GM21381 (cell line): ENCODE measurements at regions not wholly inside any gene's neighbourhood (a gene's known extent, or its start where the extent isn't known, plus 50 kb on each side); places are given as distances from the start of the nearest gene placed in this dataset.
"Not testable (repeated sequence)": the region's sequence is repeated elsewhere in the genome, so short reads cannot be mapped to it uniquely, and the experiment has no call there.

Experiments
- ATAC-seq: cut with Tn5 transposase; IDR thresholded peaks from one replicate; pipeline ENCODE4 v1.9.1; 2021; ENCODE audit warnings: mild to moderate bottlenecking, moderate library complexity; ENCODE audit not compliant: unreplicated experiment

- ATAC-seq, result no peak
These were observed 140.8 kb upstream of the SLC35G4 start for GRCh38 chr18:11468617-11469016.

DNA sequence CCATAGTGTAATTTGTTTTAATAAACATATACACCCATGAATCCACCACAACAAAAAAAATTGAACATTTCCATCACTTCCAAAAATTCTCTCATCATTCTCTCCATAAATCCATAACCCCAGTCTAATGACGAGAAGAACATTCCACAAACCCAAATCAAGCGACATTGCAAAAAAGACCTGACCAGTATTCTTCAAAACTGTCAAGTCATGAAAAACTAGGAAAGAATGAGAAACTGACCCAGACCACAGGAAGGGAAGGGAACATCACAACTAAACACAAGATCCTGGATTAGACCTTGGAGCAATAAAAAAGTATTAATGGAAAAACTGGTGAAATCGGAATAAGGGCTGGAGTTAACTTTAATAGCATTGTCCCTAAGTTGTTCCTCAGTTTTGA is 141.3 kb upstream of the SLC35G4 start:
- no peak for ATAC-seq

GRCh38 chr18:11467611-11468010 is 141.8 kb upstream of the SLC35G4 start:
- ATAC-seq, result no peak

DNA sequence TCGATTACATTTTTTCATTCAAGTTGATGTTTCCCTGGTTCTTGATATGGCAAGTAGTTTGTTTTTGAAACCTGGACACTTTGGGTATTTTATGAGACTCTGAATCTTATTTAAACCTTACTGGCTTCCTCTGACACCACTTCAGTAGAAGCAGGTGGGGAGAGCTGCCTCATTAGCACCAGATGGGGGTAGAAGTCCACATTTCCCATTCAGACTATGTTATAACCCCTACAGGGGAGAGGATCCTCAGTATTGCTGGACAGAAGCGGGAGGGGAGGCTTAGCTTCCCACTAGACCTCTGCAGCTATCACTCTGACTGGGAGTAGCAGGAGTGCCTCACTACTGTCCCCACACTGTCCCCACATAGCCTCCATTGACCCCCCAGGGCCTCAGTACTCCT is 145.3 kb upstream of the SLC35G4 start:
- no peak for ATAC-seq

- no peak for ATAC-seq
These were observed 150.9 kb upstream of the SLC35G4 start for GRCh38 chr18:11458447-11458846.

GRCh38 chr18:11457853-11458252 is 151.5 kb upstream of the SLC35G4 start:
- not testable (repeated sequence) for ATAC-seq

GRCh38 chr18:11454040-11454439 is 155.4 kb upstream of the SLC35G4 start:
- no peak for ATAC-seq

DNA sequence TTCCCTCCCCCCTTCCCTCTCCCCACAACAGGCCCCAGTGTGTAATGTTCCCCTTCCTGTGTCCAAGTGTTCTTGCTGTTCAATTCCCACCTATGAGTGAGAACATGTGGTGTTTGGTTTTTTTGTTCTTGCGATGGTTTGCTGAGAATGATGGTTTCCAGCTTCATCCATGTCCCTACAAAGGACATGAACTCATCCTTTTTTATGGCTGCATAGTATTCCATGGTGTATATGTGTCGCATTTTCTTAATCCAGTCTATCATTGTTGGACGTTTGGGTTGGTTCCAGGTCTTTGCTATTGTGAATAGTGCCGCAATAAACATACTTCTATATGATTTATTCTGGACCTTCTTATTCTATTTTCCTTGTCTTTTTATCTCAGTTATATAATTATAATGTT is 165.2 kb upstream of the SLC35G4 start:
- ATAC-seq, result not testable (repeated sequence)

DNA sequence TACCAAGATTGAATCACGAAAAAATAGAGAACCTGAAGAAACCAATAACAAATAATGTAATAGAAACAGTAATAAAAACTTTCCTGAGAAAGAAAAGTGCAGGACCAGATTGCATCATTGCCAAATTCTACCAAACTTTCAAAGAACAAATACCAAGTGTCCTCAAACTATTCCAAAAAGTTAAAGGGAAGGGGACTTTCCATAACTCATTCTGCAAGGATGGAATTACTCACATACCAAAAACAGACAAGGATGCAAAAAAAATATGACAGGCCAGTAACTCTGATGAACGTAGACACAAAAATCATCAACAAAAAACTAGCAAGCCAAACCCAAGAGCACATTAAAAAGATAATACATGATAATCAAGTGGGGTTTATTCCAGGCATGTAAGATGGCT is 172.3 kb upstream of the SLC35G4 start:
- no peak for ATAC-seq

GRCh38 chr18:11432360-11432811 is 177.0 kb upstream of the SLC35G4 start:
- no peak for ATAC-seq

DNA sequence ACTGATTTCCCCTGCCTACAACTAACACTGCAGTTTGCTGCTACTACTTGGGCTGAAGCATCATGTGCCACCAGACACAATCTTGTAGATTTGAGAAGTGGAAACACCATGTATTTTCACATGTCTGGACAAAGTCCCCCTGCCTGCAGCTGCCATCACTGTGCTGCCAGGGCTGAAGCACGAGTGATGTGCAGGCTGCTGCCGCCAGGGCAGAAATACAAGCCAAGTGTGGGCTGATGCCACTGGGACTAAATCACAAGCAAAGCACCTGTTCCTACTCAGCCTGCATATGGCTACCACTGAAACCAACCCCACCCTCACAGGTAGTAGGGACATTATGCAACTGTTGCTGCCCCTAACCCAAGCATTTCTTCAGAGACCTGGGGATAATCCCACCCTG is 179.5 kb upstream of the SLC35G4 start:
- no peak for ATAC-seq

DNA sequence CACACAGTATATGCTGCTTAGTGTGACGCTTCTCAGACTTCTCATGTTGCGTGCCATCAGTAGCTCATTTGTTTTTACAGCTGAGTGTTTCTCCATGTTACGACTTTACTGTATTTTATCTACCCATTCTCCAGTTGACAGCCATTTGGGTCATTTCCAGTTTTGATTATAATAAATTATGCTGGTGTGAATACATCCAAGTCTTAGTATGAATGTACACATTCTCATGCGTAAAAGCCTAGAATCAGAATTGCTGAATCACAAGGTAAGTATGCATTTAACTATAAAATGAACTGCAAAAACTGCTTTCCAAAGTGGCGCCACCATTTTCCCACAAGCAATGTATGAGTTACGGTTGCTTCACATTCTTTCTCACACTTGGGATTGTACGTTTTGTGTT is 184.2 kb upstream of the SLC35G4 start:
- ATAC-seq, result no peak

- ATAC-seq, result no peak
These were observed 190.1 kb upstream of the SLC35G4 start for GRCh38 chr18:11419338-11419737.

DNA sequence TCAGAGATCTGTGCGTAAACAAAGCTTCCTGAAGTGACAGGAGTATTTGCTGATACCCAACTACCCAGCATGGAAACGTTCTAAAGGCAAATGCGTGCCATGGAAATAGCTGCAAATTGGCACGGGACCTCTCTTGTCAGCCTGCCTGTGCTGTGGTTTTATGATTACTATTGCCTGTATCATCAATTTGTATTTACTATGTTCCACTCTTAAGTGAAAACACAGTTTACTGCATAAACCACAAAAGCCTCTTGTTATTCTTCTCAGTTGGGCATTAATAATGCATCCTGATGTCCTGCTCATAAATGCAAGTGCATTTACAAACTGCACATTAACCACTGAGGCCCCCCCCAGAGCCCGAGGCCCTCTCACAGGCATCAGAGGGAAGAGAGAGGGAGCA is 196.6 kb upstream of the SLC35G4 start:
- ATAC-seq, result no peak

DNA sequence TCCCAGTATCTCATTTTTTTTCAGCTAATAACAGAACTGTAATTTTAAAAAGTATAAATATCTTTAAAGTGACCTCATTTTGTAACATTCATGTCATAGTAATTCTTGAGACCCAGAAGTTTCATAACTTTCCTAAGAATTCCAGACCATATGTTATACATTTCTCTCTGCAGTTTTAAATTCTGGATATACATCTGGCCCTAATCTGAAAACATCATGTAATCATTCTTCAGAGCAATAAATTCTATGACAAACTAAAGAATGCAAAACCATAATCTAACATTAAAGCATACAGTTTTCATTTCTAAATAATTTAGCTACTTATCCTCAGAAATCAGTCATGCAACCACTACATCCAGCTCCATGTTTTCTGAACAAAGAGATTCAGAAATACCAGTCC is 198.3 kb upstream of the SLC35G4 start:
- ATAC-seq, result no peak

GRCh38 chr18:11408555-11409065 is 200.8 kb upstream of the SLC35G4 start:
- ATAC-seq, result no peak

- ATAC-seq, result no peak
These were observed 201.5 kb upstream of the SLC35G4 start for GRCh38 chr18:11407940-11408339.

- no peak for ATAC-seq
These were observed 203.6 kb upstream of the SLC35G4 start for GRCh38 chr18:11405804-11406203.

- no peak for ATAC-seq
These were observed 208.7 kb upstream of the SLC35G4 start for GRCh38 chr18:11400703-11401102.

- no peak for ATAC-seq
These were observed 210.8 kb upstream of the SLC35G4 start for GRCh38 chr18:11398625-11399024.

DNA sequence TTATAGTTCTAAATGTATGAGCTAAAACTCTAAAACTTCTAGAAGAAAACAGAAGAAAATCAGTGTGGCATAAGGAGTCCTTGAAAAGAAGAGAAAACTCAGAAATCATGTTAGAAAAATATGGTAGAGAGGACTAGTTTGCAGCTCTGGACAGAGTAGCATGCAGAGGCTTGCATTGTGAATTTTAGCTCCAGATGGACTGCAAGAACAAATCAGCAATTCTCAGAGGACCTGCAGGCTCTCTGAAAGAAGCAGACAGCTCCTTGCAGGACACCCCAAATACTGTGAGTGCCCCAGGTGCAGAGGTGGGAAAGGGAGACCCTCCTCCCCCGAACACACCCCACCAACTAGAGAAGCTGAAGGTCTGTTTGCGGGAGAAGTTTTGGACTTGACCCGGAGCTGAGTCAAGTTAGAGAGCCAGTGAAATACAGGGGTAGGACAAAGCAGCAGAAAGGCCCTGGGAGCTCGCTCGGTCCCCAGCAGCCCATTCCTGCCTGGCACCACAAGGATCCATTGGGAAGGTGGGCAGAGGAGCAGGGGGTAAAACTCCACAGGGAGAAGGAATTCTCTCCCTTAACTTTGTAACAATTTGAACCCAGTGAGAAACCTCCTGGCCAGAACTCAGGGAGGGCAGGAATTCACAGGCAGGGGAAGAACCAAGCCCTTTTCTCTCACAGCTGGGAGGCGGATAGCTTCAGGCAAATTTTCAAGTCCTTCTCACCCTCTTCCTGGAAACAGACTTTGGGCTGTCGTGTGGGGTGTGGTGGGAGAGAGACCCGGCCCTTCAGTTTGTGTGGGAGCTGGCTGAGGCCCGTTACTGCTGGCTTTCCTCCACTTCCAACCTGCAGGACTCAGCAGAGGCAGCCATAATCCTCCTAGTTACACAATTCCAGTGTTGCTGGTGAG is 216.2 kb upstream of the SLC35G4 start:
- no peak for ATAC-seq

GRCh38 chr18:11392292-11392691 is 217.1 kb upstream of the SLC35G4 start:
- no peak for ATAC-seq

- no peak for ATAC-seq
These were observed 217.7 kb upstream of the SLC35G4 start for GRCh38 chr18:11391661-11392060.
